ENCODE measurements at regions not wholly inside any gene's neighbourhood (a gene's known extent, or its start where the extent isn't known, plus 50 kb on each side); places are given as distances from the start of the nearest gene placed in this dataset.

GRCh38 chr4:57371671-57372070, 261.5 kb upstream of the IGFBP7 start:
- TF ChIP-seq CTCF (IDR thresholded peaks at IDR 0.05; ENCODE audit: low read length) (no peak), EZH2 (IDR thresholded peaks at IDR 0.05; ENCODE audit: borderline replicate concordance, low read length) (no peak)

Data from OCI-LY1 (cell line).